GM18511 (cell line): ENCODE measurements at regions not wholly inside any gene's neighbourhood (a gene's known extent, or its start where the extent isn't known, plus 50 kb on each side); places are given as distances from the start of the nearest gene placed in this dataset.
"Not testable (repeated sequence)": the region's sequence is repeated elsewhere in the genome, so short reads cannot be mapped to it uniquely, and the experiment has no call there.

Experiments used
- ATAC-seq: cut with Tn5 transposase; IDR thresholded peaks from one replicate; pipeline ENCODE4 v1.9.1; 2021; ENCODE audit warnings: mild to moderate bottlenecking, moderate library complexity; ENCODE audit not compliant: unreplicated experiment

DNA sequence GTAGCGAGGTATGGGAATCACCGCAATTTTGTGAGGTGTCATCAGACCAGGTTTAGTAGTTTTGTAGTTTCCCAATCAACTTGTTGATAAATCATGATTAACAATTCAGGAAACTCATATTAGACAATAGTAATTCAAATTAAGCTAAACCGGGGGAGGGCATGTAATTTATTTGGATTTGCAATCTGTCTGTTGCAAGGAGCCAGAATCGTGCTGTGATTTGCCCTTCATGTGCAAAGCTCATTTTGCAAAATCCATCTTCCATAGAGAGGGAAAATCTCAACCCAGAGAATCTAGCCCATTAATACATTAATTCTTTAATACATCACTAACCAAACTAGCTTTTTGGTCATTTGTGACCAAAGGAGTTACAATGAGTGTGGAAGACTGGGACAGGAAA, 164.7 kb upstream of the TRPM3 start:
- no peak for ATAC-seq

GRCh38 chr9:71285191-71285656, 163.8 kb upstream of the TRPM3 start:
- ATAC-seq, result peak; percentile 91

GRCh38 chr9:71282116-71282515, 160.7 kb upstream of the TRPM3 start:
- ATAC-seq, result not testable (repeated sequence)

DNA sequence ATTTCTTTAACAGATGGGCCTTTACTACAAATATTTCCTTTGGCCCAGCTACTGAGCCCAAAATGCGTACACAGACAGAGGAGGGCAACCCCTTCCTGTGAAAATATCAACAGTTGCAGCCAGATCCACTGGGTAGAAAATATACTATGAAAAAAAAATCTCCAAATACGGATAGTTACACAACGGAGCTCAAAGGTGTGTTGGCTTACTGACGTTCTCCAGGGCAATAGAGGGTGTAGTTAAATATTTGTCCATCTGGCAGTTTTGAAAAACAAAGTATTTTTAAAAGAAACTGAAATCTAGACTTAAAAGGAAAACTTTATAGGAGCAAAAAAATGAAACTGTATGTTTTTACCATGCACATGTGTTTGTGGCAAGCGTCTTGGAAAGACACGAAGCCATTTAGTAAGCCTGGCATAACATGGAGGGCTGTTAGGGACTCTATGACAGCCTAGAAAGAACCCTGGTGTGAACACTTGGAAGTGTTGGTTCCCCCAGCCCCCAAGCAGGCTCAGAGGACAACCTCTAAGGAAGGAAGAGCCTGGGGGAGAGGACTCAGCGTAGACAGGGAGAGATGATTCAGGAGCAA, 157.8 kb upstream of the TRPM3 start:
- no peak for ATAC-seq

GRCh38 chr9:71273613-71274012, 152.2 kb upstream of the TRPM3 start:
- ATAC-seq, result no peak

- no peak for ATAC-seq
Observed at GRCh38 chr9:71271602-71272001, 150.2 kb upstream of the TRPM3 start.

DNA sequence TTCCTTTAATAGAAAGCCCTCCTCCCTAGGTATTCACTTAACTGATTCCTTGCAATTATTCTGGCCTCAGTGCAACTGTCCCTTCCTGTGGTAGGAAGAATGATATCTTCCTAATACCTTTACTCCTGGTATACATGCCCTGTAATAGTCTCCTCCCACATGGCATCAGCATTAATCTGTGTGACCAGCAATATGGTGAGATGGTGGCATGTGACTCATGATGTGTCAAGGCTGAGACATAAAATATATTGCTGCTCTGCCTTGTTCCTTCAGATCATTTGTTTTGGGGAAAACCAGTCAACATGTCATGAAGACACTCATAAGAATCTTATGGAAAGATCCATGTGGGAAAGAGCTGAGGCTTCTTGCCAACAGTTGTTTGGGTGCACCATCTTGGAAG, 149.1 kb upstream of the TRPM3 start:
- ATAC-seq, result no peak

DNA sequence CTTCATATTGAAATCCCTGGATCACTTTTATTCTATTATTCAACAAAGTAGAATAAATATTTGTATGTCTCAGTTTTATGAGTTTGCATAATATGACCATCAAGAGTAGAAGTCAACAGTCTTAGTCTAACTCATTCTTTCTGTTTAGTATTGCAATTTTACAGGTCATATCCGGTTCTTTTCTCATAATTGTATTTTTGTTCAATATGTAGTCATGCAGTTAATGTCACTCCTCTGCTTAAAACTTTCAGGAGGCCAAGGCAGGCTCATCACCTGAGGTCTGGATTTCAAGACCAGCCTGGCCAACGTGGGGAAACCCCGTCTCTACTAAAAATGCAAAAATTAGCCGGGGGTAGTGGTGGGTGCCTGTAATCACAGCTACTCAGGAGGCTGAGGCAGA, 148.4 kb upstream of the TRPM3 start:
- ATAC-seq, result no peak

- no peak for ATAC-seq
Observed at GRCh38 chr9:71268871-71269635, 147.6 kb upstream of the TRPM3 start.

DNA sequence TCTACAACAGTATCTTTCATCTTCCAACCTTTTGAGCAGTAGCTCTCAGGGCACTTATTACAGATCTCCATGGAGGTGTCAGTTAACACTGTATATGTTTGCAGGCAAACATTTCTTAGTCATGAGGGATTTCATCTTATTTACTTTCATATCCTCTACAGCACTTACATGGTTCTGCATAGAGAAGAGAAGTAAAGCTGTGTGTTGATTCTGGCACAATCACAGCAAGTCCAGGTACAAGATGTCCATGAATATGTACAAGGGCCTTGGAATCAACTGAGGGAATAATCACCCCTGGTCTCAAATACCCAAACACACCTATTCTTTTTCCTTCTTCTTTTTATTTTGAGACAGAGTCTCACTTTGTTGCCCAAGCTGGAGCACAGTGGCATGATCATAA, 142.0 kb upstream of the TRPM3 start:
- ATAC-seq, result no peak

DNA sequence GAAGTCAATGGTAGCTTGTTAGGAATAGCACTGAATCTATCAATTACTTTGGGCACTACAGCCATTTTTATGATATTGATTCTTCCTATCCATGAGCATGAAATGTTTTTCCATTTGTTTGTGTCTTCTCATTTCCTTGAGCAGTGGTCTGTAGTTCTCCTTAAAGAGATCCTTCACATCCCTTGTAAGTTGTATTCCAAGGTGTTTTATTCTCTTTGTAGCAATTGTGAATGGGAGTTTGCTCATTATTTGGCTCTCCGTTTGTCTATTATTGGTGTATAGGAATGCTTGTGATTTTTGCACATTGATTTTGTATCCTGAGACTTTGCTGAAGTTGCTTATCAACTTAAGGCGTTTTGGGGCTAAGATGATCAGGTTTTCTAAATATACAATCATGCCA, 139.0 kb upstream of the TRPM3 start:
- ATAC-seq, result not testable (repeated sequence)

- no peak for ATAC-seq
Observed at GRCh38 chr9:71254592-71255277, 133.3 kb upstream of the TRPM3 start.

DNA sequence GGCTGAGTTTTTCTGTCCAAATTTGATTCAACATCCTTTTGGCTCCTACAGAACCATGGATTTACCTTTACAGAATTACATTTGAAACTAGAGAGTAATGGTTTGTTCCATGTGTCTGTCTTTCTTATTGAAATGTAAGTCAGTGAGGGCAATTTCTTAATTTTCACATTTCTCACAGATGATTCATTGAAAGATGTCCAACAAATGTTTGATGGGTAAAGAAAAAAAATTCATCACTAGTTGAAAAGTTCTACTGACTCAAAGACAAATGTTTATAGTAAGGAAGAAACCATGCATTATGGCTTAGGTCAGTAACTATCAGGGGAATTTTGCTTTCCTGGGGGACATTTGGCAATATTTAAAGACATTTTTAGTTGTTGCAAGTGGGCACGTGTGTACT, 131.6 kb upstream of the TRPM3 start:
- ATAC-seq, result no peak

GRCh38 chr9:71250581-71250980, 129.2 kb upstream of the TRPM3 start:
- no peak for ATAC-seq

DNA sequence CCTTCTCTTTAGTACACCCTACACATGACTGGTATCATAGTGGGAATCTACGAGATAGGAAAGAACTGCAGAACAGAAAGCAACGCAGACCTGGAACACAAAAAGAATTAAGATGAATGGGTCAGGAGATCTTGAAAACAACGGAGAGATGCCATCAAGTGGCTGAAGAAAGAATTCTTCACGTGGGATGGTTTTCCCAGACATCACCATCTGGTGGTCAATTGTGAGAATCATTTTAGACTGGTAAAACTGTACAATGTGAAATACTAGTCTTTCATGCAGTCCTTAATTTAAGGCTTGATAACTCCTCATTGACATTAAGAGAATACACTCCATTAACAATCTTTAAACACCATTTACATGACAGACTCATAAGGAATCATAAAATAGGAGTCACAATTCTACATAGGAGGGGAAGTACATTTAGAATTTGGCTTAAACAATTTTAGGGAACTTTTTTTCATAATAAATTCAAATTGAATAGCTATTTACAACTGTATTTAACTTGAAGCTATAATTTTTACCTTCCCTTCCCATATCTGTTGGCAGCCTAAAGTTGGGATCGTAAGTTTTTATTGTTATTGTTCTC, 128.4 kb upstream of the TRPM3 start:
- ATAC-seq, result peak; percentile 97

- no peak for ATAC-seq
Observed at GRCh38 chr9:71245651-71246050, 124.2 kb upstream of the TRPM3 start.

DNA sequence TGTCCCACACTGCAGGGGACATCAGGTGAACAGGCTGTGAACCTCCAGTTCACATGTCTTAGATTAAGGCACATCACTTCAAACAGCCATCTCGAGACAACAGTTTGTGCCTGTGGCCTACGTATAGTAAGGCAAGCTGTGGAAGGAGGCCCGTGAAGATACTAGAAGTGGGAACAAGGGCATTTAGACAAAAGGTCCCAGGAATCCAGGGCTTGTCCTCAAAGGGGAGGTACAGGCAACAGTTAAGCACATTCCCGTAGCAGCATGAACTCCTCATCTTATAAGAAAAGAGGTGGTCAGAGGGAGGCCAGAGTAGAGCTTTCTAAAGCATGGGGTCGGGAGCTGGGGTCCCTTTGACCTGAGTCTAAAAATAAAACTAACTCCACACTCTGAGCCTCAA, 122.5 kb upstream of the TRPM3 start:
- no peak for ATAC-seq

DNA sequence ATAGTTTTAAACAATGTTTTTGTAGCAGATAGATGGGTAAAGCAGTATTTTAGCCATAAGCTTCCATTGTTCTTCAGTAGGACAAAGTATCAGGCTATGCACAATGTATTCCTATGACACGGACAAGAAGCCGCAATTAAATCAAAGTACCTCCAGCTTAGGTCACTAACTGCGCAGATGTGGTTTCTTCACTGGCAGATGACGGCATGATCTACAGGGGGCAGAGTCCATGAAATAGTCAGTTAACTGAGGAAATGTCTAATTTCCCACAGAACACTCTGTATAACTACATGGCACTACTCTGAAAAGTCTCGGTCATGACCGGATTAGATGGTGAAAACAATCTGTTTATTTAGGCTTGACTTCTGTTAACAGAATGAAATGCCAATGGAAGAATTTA, 120.7 kb upstream of the TRPM3 start:
- ATAC-seq, result no peak

DNA sequence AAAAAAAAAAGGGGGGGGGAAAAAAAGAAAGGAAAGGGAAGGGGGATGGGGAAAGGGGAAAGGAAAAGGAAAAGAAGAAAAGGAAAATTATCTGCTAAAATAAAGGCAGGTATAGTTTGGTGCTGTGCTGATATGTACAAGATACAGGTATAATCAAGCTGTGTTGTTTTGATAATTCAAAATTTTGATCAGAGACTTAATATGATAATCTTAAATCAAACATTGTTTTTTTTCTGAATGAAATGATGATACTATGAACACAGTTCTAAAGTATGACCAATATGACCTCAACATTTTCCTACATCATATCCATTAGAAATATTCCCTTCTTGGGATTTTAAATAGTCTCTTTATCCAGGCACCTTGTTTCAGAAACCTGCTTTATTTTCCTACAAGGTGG, 115.6 kb upstream of the TRPM3 start:
- no peak for ATAC-seq

GRCh38 chr9:71233646-71234045, 112.2 kb upstream of the TRPM3 start:
- ATAC-seq, result no peak

- no peak for ATAC-seq
Observed at GRCh38 chr9:71223953-71224538, 102.6 kb upstream of the TRPM3 start.
